ENCODE measurements at regions not wholly inside any gene's neighbourhood (a gene's known extent, or its start where the extent isn't known, plus 50 kb on each side); places are given as distances from the start of the nearest gene placed in this dataset.

GRCh38 chr5:111656580-111656979, 100.4 kb downstream of the NREP start:
- Mint-ChIP-seq H3K27ac (no peak overlapping the region), H3K36me3 (peaks cover 27% of the 10 kb centered on the region), H3K27me3 (ENCODE audit: low read depth) (no peaks in the 10 kb centered on the region; the same call in 1 of the 2 replicates), H3K9me3 (peaks cover 35% of the 10 kb centered on the region), H3K4me3 (no peak overlapping the region), H3K4me1 (no peaks in the 10 kb centered on the region)
- ATAC-seq (no peak), DNase-seq (ENCODE audit: low spot score) (no peak)
- CTCF ChIA-PET: no interaction called here
- TF ChIP-seq USF1 (CRISPR knock-in tag; IDR thresholded peaks at IDR 0.05) (no peak), MLX (CRISPR knock-in tag; IDR thresholded peaks at IDR 0.05) (no peak), ATF3 (CRISPR knock-in tag; conservative IDR thresholded peaks at IDR 0.05) (no peak), TEAD4 (CRISPR knock-in tag; IDR thresholded peaks at IDR 0.05) (no peak), MYBL2 (CRISPR knock-in tag; IDR thresholded peaks at IDR 0.05) (no peak), GTF2I (CRISPR knock-in tag; conservative IDR thresholded peaks at IDR 0.05) (no peak), ATF6 (CRISPR knock-in tag; IDR thresholded peaks at IDR 0.05) (no peak), FOXK1 (CRISPR knock-in tag; IDR thresholded peaks at IDR 0.05) (no peak), RORB (CRISPR knock-in tag; IDR thresholded peaks at IDR 0.05) (no peak), NFE2L1 (CRISPR knock-in tag; IDR thresholded peaks at IDR 0.05) (no peak), CTCF (IDR thresholded peaks at IDR 0.05) (no peak), NR2C2 (CRISPR knock-in tag; IDR thresholded peaks at IDR 0.05) (no peak), HMGA2 (CRISPR knock-in tag; IDR thresholded peaks at IDR 0.05) (no peak), SP1 (CRISPR knock-in tag; conservative IDR thresholded peaks at IDR 0.05) (no peak), CDX4 (CRISPR knock-in tag; IDR thresholded peaks at IDR 0.05; ENCODE audit: borderline replicate concordance) (no peak), ELF4 (CRISPR knock-in tag; IDR thresholded peaks at IDR 0.05; ENCODE audit: low read depth) (no peak), E2F5 (CRISPR knock-in tag; IDR thresholded peaks at IDR 0.05) (no peak), SMAD4 (CRISPR knock-in tag; IDR thresholded peaks at IDR 0.05) (no peak)
- POLR2A ChIA-PET: no interaction called here

GRCh38 chr5:111655169-111655924, 101.6 kb downstream of the NREP start:
- Mint-ChIP-seq H3K4me1 (no peaks in the 10 kb centered on the region), H3K4me3 (no peak overlapping the region), H3K27ac (no peak overlapping the region), H3K9me3 (peaks cover 25% of the 10 kb centered on the region), H3K27me3 (ENCODE audit: low read depth) (no peaks in the 10 kb centered on the region), H3K36me3 (peaks cover 18% of the 10 kb centered on the region)
- POLR2A ChIA-PET: no interaction called here
- no peak for ATAC-seq
- DNase-seq (ENCODE audit: low spot score): no peak
- TF ChIP-seq ERG (CRISPR knock-in tag; IDR thresholded peaks at IDR 0.05): no peak
- TF ChIP-seq SMAD4 (CRISPR knock-in tag; IDR thresholded peaks at IDR 0.05): no peak
- TF ChIP-seq E2F5 (CRISPR knock-in tag; IDR thresholded peaks at IDR 0.05): no peak
- no peak for TF ChIP-seq NR3C1 (CRISPR knock-in tag; conservative IDR thresholded peaks at IDR 0.05; ENCODE audit: low read depth)
- no peak for TF ChIP-seq E2F4 (CRISPR knock-in tag; IDR thresholded peaks at IDR 0.05; ENCODE audit: borderline replicate concordance, low read depth)
- no peak for TF ChIP-seq RELA (CRISPR knock-in tag; IDR thresholded peaks at IDR 0.05; ENCODE audit: borderline replicate concordance)
- CTCF ChIA-PET: no interaction called here
